Kidney tubule cell (primary cell): ENCODE measurements at regions not wholly inside any gene's neighbourhood (a gene's known extent, or its start where the extent isn't known, plus 50 kb on each side); places are given as distances from the start of the nearest gene placed in this dataset.

ENCODE experiments used
- DNase-seq: peaks from one replicate; pipeline ENCODE4 v3.0.0-alpha.2; 2018; ENCODE audit warnings: low spot score

DNA sequence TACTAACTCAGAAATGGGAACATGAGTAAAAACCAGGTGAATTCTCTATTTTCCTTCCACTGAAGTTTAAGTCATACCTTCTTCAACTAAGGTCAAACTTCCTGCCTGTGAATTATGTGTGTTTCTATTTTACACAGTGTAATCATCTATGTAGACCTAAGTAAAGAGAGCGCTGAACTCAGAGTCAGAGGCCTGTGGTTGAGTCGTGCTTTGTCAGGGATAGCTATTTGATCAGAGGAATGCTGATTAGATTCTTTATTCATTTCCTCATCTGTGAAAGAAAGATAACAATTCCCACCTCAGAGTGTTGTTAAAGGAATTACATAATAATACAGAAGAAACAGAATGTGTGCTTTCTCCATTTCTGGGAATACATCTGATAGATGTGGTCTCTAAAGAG, 654.1 kb downstream of the STIM2 start:
- peak; percentile 50 for DNase-seq

DNA sequence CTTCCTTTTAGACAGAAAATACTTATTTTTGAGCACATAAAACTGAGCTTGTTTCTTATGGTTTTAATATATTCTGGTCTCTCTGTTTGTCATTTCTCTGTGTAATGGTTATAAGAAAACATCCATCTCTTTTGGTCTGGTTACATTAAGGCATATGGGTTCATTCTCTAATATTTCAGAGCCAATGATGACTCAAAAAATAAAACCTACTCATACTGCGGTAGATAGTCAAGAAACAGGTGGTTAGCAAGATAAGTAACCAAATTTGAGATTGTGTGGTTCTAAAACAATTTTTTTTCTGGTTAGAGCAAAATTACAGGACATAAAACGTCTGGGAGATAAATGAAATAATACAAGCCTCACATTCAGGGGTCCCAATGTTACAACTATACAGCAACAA, 654.5 kb downstream of the STIM2 start:
- DNase-seq: no peak

DNA sequence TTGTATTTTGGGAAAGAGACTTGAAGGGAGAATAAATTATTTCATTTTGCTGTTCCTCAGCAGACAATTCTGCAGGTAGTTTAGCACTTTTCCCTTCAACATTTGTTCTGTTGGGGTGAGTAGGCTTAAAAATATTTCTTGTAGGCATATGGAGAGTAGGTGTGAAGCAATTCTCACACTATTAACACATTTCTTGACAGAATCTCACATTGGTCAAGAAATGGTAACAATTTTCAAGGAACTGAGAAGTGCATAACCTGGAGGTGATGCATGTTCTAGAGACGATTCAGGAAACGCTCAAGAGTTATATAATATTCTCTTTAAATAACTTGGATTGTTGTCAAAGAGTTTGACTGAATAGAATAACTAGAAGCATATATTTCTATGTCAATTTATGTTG, 658.2 kb downstream of the STIM2 start:
- no peak for DNase-seq

GRCh38 chr4:27524224-27524623, 663.6 kb downstream of the STIM2 start:
- no peak for DNase-seq

GRCh38 chr4:27534488-27534887, 673.8 kb downstream of the STIM2 start:
- DNase-seq: no peak

DNA sequence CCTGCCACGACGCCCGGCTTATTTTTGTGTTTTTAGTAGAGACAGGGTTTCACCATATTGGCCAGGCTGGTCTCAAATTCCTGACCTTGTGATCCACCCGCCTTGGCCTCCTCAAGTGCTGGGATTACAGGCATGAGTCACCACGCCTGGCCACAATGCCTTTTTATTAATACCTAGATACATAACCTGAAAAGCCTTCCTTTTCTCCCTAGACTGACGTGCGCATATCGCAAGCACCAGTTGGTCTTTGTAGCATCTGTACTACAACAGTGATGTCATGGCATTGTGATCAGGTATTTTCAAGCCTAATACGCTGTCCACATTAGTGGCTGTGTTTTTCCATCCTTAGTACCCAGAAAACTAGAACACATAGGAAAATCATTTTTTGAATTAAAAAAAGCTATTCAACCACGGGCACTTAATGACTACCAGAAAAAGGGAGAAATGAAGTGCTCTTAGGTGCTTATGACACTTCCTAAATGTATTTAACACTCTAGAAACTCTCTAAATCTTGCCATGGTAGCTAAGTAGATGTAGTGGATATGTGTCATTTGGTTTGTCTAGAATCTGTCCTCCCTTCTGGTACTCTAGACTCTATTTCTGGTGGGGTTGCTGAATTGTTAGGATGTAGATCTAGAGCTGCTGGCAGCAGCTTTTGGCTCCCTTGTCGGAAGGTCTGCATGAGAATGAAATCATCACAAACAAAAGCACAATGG, 707.8 kb downstream of the STIM2 start:
- DNase-seq: no peak

DNA sequence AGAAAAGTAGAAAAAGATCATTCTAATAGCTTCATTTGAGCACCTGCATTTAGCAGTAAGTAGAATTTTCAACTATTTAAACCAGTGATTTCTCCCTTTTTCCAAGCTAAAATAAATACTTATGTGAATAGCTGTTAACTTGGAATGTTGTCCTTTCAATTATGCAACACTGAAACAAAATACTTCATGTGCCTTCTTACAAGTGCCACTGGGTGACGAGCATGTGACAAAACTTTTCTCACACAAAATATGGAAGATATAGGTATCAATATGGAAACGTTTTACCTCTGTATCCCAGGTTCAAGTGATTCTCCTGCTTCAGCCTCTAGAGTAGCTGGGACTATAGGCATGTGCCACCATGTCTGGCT, 708.3 kb downstream of the STIM2 start:
- DNase-seq: no peak

DNA sequence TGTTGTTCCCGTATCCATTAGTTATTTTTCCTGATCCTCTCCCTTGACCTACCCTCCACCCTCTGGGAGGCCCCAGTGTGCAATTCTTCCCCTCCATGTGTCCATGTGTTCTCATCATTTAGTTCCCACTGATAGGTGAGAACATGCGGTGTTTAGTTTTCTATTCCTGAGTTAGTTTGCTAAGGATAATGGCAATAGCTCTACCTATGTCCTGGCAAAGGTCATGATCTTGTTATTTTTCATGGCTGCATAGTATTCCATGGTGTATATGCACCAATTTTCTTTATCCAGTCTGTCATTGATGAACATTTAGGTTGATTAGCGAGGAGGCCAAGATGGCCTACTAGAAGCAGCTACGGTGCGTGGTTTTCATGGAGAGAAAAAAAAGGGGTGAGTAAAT, 714.1 kb downstream of the STIM2 start:
- no peak for DNase-seq

DNA sequence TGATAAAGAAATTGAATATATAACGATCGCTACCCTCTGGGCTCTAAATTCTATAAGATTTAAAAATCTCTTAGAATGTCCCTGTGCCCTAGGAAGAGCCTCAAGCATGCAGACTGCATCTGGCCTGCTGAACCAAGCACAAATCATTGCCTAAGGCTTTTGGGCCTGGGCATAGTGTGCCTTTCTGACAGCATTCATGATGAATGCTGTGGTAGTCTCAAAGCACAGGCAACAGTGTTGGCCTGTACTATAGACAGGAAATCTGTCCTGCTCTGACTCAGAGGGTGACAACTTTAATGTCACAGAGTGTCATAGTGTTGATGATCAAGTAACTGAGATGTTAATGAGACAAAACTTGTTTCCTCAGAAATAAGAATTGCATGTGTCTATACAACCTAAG, 717.3 kb downstream of the STIM2 start:
- peak; percentile 7 for DNase-seq

DNA sequence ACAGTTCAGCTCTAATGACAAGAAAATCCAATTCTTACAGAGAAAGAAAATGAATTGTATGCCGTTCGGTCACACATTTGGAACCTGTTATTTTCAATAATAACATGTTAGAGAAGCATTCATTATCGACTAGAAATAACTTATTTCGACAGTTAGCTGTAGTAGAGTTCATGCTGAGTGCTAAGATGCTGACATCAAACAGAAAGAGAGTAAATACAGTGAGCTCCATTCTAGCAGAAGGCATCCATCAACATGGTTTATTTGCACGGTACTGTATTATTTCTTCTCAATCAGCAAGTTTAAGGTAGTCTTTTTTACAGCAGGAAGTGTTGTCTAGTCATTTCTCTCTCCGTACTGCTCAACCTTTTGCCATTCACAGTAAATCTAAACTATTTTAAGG, 732.1 kb downstream of the STIM2 start:
- DNase-seq: no peak

- no peak for DNase-seq
Measured at GRCh38 chr4:27594922-27595321, 734.3 kb downstream of the STIM2 start.

GRCh38 chr4:27595571-27596360, 735.1 kb downstream of the STIM2 start:
- no peak for DNase-seq

- DNase-seq: no peak
Measured at GRCh38 chr4:27602172-27602571, 741.5 kb downstream of the STIM2 start.

- no peak for DNase-seq
Measured at GRCh38 chr4:27604692-27605091, 744.1 kb downstream of the STIM2 start.

- peak; percentile 88 for DNase-seq
Measured at GRCh38 chr4:27616166-27616565, 755.5 kb downstream of the STIM2 start.

DNA sequence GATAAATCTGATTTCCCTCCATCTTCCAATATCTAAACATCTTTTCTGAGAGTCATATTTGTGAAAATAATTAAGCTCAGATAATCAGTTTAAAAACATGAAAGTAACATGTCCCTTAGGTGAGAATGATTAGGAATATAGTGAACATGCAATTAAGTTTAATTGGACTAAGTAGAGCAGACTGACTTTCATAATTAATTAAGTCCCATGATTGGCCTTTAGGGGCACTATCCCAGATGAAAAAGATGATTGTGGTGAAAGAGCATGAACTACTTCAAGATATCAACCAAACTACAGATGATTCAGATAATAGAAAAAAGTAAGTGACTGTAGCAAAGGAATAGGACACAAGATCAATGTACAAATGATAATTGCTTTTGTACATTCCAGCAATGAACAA, 758.8 kb downstream of the STIM2 start:
- DNase-seq: no peak

- no peak for DNase-seq
Measured at GRCh38 chr4:27620886-27621285, 760.2 kb downstream of the STIM2 start.

- DNase-seq: no peak
Measured at GRCh38 chr4:27624749-27625148, 764.1 kb downstream of the STIM2 start.

- no peak for DNase-seq
Measured at GRCh38 chr4:27628609-27629008, 768.0 kb downstream of the STIM2 start.

DNA sequence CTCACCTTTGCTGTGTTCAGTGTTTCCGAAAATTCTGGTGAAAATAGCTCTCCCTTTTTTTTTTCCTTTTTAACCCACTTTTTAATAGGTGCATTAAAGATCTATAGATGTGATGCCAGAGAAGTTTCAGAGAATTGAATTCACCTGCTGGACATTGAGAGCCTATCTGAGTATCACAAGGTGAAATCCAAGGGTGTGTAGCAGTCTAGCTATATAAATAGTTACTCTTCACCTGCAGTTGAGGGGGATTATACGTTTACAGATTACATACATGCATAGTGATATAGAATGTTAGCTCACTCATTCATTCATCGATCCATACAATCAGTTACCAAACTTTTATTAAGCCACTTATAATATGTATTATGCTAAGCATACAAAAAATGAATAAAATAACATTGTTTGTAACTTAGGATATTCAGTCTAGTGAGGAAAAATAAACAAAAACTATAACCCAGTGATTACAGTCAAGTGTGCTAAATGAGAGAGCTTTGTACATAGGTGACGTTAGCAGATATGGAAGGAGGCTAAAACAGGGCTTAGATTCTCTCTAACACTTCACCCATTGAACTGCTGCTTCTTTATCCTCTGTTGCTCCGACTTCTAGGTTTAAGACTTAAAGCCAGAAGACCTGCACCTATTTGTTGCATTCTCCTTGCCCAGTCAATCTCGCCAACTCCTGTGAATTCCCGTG, 769.0 kb downstream of the STIM2 start:
- DNase-seq: no peak

DNA sequence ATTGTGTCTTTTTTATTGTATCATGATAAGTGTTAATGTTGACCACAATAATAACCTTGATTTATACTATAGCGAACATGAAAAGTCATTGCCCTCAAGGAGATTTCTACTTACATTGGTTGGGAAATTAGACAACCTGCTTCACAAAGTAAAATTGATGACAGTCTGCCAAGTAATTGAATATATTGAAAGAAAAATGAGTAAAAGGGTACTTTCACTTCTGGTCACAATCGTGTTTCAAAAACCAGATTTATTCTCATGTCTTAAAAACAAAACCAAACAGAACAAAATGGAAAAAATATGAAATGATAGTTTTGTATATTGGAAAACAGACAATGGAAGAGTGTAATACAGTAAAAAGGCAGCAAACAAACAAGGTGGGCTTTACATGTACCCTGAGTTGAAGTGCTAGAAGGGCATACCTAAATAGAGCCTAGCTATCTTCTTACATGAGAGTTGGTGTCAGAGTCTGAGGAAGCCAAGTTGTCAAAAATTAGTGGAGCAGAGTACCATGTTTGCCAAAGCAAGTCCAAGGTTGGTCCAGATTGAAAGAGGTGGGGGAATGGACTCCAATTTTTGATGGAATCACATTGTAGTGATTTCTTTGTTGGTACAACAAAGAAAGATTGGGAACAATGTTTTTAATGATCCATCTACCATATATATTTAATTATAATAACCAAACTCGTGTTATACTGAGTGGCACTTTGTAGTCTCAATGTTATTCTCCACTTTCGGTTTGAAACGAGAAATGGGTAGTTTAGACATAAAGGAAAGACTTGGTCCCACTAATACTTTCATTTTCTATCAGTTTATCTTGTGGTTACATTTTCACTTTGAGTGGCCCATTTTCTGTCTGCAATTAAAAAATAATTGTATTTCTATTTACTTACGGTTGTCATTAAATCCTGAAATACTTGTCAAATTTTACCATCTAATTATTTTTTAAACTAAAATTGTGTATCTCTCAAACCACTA, 775.6 kb downstream of the STIM2 start:
- no peak for DNase-seq
